ENCODE measurements at regions not wholly inside any gene's neighbourhood (a gene's known extent, or its start where the extent isn't known, plus 50 kb on each side); places are given as distances from the start of the nearest gene placed in this dataset.
"Not testable (repeated sequence)": the region's sequence is repeated elsewhere in the genome, so short reads cannot be mapped to it uniquely, and the experiment has no call there.

- DNase-seq (ENCODE audit: insufficient read length, low spot score) (no peak), FAIRE-seq (no peak)
- TF ChIP-seq POLR2A (IDR thresholded peaks at IDR 0.05; ENCODE audit: low read depth, low read length) (no peak), POU2F2 (IDR thresholded peaks at IDR 0.05; ENCODE audit: low read depth, low read length) (no peak), SPI1 (IDR thresholded peaks at IDR 0.05; ENCODE audit: low read depth, low read length) (no peak), TAF1 (IDR thresholded peaks at IDR 0.05; ENCODE audit: low read depth, low read length) (no peak), POLR2AphosphoS5 (IDR thresholded peaks at IDR 0.05; ENCODE audit: low read depth, low read length) (no peak), PAX5 (IDR thresholded peaks at IDR 0.05; ENCODE audit: insufficient read depth, low read length, severe bottlenecking) (no peak)
Measured at GRCh38 chr21:18002393-18002792, 183.2 kb upstream of the C21orf91 start.

- FAIRE-seq: no peak
- TF ChIP-seq POLR2A (IDR thresholded peaks at IDR 0.05; ENCODE audit: low read depth, low read length): no peak
- DNase-seq (ENCODE audit: insufficient read length, low spot score): no peak
Measured at GRCh38 chr21:18000981-18001686, 182.0 kb upstream of the C21orf91 start.

GRCh38 chr21:17998599-17998998, 179.4 kb upstream of the C21orf91 start:
- not testable (repeated sequence) for DNase-seq (ENCODE audit: insufficient read length, low spot score); FAIRE-seq

GRCh38 chr21:17989780-17990179, 170.6 kb upstream of the C21orf91 start:
- no peak for FAIRE-seq
- no peak for TF ChIP-seq PAX5 (IDR thresholded peaks at IDR 0.05; ENCODE audit: insufficient read depth, low read length, severe bottlenecking)
- TF ChIP-seq POLR2A (IDR thresholded peaks at IDR 0.05; ENCODE audit: low read depth, low read length): no peak
- TF ChIP-seq SPI1 (IDR thresholded peaks at IDR 0.05; ENCODE audit: low read depth, low read length): no peak
- TF ChIP-seq TAF1 (IDR thresholded peaks at IDR 0.05; ENCODE audit: low read depth, low read length): no peak
- TF ChIP-seq POLR2AphosphoS5 (IDR thresholded peaks at IDR 0.05; ENCODE audit: low read depth, low read length): no peak
- no peak for TF ChIP-seq POU2F2 (IDR thresholded peaks at IDR 0.05; ENCODE audit: low read depth, low read length)
- no peak for DNase-seq (ENCODE audit: insufficient read length, low spot score)

GRCh38 chr21:17988102-17988437, 168.9 kb upstream of the C21orf91 start:
- FAIRE-seq (no peak), DNase-seq (ENCODE audit: insufficient read length, low spot score) (no peak)

GRCh38 chr21:17987382-17988101, 168.4 kb upstream of the C21orf91 start:
- no peak for FAIRE-seq
- DNase-seq (ENCODE audit: insufficient read length, low spot score): no peak
- no peak for TF ChIP-seq TAF1 (IDR thresholded peaks at IDR 0.05; ENCODE audit: low read depth, low read length)
- no peak for TF ChIP-seq POLR2AphosphoS5 (IDR thresholded peaks at IDR 0.05; ENCODE audit: low read depth, low read length)
- TF ChIP-seq SPI1 (IDR thresholded peaks at IDR 0.05; ENCODE audit: low read depth, low read length): no peak
- TF ChIP-seq PAX5 (IDR thresholded peaks at IDR 0.05; ENCODE audit: insufficient read depth, low read length, severe bottlenecking): no peak
- TF ChIP-seq POU2F2 (IDR thresholded peaks at IDR 0.05; ENCODE audit: low read depth, low read length): no peak
- no peak for TF ChIP-seq POLR2A (IDR thresholded peaks at IDR 0.05; ENCODE audit: low read depth, low read length)

More at GRCh38 chr21:17988102-17988437, 168.9 kb upstream of the C21orf91 start:
- TF ChIP-seq PAX5 (IDR thresholded peaks at IDR 0.05; ENCODE audit: insufficient read depth, low read length, severe bottlenecking) (no peak), TAF1 (IDR thresholded peaks at IDR 0.05; ENCODE audit: low read depth, low read length) (no peak), SPI1 (IDR thresholded peaks at IDR 0.05; ENCODE audit: low read depth, low read length) (no peak), POU2F2 (IDR thresholded peaks at IDR 0.05; ENCODE audit: low read depth, low read length) (no peak), POLR2A (IDR thresholded peaks at IDR 0.05; ENCODE audit: low read depth, low read length) (no peak), POLR2AphosphoS5 (IDR thresholded peaks at IDR 0.05; ENCODE audit: low read depth, low read length) (no peak)

GRCh38 chr21:17981060-17981740, 162.0 kb upstream of the C21orf91 start:
- TF ChIP-seq SPI1 (IDR thresholded peaks at IDR 0.05; ENCODE audit: low read depth, low read length) (no peak), POLR2A (IDR thresholded peaks at IDR 0.05; ENCODE audit: low read depth, low read length) (no peak), TAF1 (IDR thresholded peaks at IDR 0.05; ENCODE audit: low read depth, low read length) (no peak), POLR2AphosphoS5 (IDR thresholded peaks at IDR 0.05; ENCODE audit: low read depth, low read length) (no peak)
- FAIRE-seq (no peak), DNase-seq (ENCODE audit: insufficient read length, low spot score) (no peak)

GRCh38 chr21:17979763-17980162, 160.6 kb upstream of the C21orf91 start:
- DNase-seq (ENCODE audit: insufficient read length, low spot score) (no peak), FAIRE-seq (no peak)
- no peak for TF ChIP-seq POLR2AphosphoS5 (IDR thresholded peaks at IDR 0.05; ENCODE audit: low read depth, low read length)
- no peak for TF ChIP-seq POU2F2 (IDR thresholded peaks at IDR 0.05; ENCODE audit: low read depth, low read length)
- no peak for TF ChIP-seq TAF1 (IDR thresholded peaks at IDR 0.05; ENCODE audit: low read depth, low read length)
- TF ChIP-seq SPI1 (IDR thresholded peaks at IDR 0.05; ENCODE audit: low read depth, low read length): no peak
- no peak for TF ChIP-seq PAX5 (IDR thresholded peaks at IDR 0.05; ENCODE audit: insufficient read depth, low read length, severe bottlenecking)
- no peak for TF ChIP-seq POLR2A (IDR thresholded peaks at IDR 0.05; ENCODE audit: low read depth, low read length)

- DNase-seq (ENCODE audit: insufficient read length, low spot score) (no peak), FAIRE-seq (no peak)
- TF ChIP-seq POLR2A (IDR thresholded peaks at IDR 0.05; ENCODE audit: low read depth, low read length) (no peak), POU2F2 (IDR thresholded peaks at IDR 0.05; ENCODE audit: low read depth, low read length) (no peak), POLR2AphosphoS5 (IDR thresholded peaks at IDR 0.05; ENCODE audit: low read depth, low read length) (no peak), PAX5 (IDR thresholded peaks at IDR 0.05; ENCODE audit: insufficient read depth, low read length, severe bottlenecking) (no peak), SPI1 (IDR thresholded peaks at IDR 0.05; ENCODE audit: low read depth, low read length) (no peak), TAF1 (IDR thresholded peaks at IDR 0.05; ENCODE audit: low read depth, low read length) (no peak)
Measured at GRCh38 chr21:17978895-17979294, 159.7 kb upstream of the C21orf91 start.

GRCh38 chr21:17976691-17977090, 157.5 kb upstream of the C21orf91 start:
- DNase-seq (ENCODE audit: insufficient read length, low spot score) (no peak), FAIRE-seq (no peak)
- no peak for TF ChIP-seq TAF1 (IDR thresholded peaks at IDR 0.05; ENCODE audit: low read depth, low read length)
- TF ChIP-seq SPI1 (IDR thresholded peaks at IDR 0.05; ENCODE audit: low read depth, low read length): no peak
- TF ChIP-seq POLR2AphosphoS5 (IDR thresholded peaks at IDR 0.05; ENCODE audit: low read depth, low read length): no peak
- TF ChIP-seq POLR2A (IDR thresholded peaks at IDR 0.05; ENCODE audit: low read depth, low read length): no peak
- TF ChIP-seq PAX5 (IDR thresholded peaks at IDR 0.05; ENCODE audit: insufficient read depth, low read length, severe bottlenecking): no peak
- TF ChIP-seq POU2F2 (IDR thresholded peaks at IDR 0.05; ENCODE audit: low read depth, low read length): no peak

Data from GM12891 (cell line).